Endothelial cell of umbilical vein (primary cell): ENCODE measurements at regions not wholly inside any gene's neighbourhood (a gene's known extent, or its start where the extent isn't known, plus 50 kb on each side); places are given as distances from the start of the nearest gene placed in this dataset.

ENCODE experiments used
- BruUV-seq: library from RNA; stranded (reverse); fragments of 400-500 nt; replicated peaks from 2 replicates; lab custom pipeline; 2021; lab: Mats Ljungman, UMichigan
- CTCF ChIA-PET: fragments of 300-600, 350-600 bp; sonication (Branson Sonifier 250); formaldehyde crosslinking; loops from one replicate; lab custom pipeline; 2021; ENCODE audit warnings: antibody characterized with exemption, inconsistent platforms; lab: Charles Lee
- POLR2A ChIA-PET: fragments of 300-600, 350-600 bp; sonication (Branson Sonifier 250); formaldehyde crosslinking; loops from one replicate; lab custom pipeline; 2021; ENCODE audit warnings: antibody characterized with exemption, inconsistent platforms; lab: Charles Lee
- DNase-seq: peaks from one replicate; pipeline ENCODE4 v3.0.0-alpha.2; 2011; ENCODE audit warnings: low read depth, low spot score
- FAIRE-seq: peaks from 2 replicates; lab custom pipeline; 2011; peaks lifted over from hg19 to GRCh38; lab: Jason Lieb, UNC
- H2AFZ ChIP-seq: 2 replicates; pipeline ENCODE4 v1.6.0; 2012; ENCODE audit warnings: low read depth, low read length, control low read depth, inconsistent platforms
- H3K27ac ChIP-seq: 2 replicates; pipeline ENCODE4 v1.5.1; 2011; ENCODE audit warnings: low read depth, mild to moderate bottlenecking, control low read depth, low read length, moderate library complexity; ENCODE audit not compliant: insufficient read depth
- H3K27me3 ChIP-seq, 2 experiments: 2 replicates each; pipeline versions ENCODE4 v1.6.0 to v1.6.1; 2011; ENCODE audit warnings: low read length in 2 of 2, mixed read lengths in 1 of 2; ENCODE audit not compliant: control insufficient read depth in 2 of 2, insufficient read depth in 2 of 2
- H3K36me3 ChIP-seq, 2 experiments: 2 replicates in 1 of 2; 3 replicates in 1 of 2; pipeline ENCODE4 v1.5.1; 2011; ENCODE audit warnings: low read length in 2 of 2, mild to moderate bottlenecking in 1 of 2, moderate library complexity in 1 of 2; ENCODE audit not compliant: control insufficient read depth in 2 of 2, insufficient read depth in 2 of 2; ENCODE audit errors: extremely low read depth in 1 of 2
- H3K4me1 ChIP-seq: 3 replicates; pipeline ENCODE4 v1.5.1; 2011; ENCODE audit warnings: mild to moderate bottlenecking, low read length; ENCODE audit not compliant: control insufficient read depth, insufficient read depth; ENCODE audit errors: extremely low read depth
- H3K4me2 ChIP-seq: 2 replicates; pipeline ENCODE4 v1.6.1; 2011; ENCODE audit warnings: low read length, control low read depth, mixed read lengths; ENCODE audit not compliant: insufficient read depth
- H3K4me3 ChIP-seq, 3 experiments: fragments of 200-600 bp in 1 of 3; sonication (generic), shearing (Covaris generic) in 1 of 3; replicated peaks in 1 of 3; 2 replicates each; pipeline ENCODE4 v1.5.1; 2011 to 2016; ENCODE audit warnings: control low read depth in 3 of 3, low read length in 3 of 3, mild to moderate bottlenecking in 2 of 3, inconsistent platforms in 1 of 3, low read depth in 1 of 3, moderate library complexity in 1 of 3; ENCODE audit not compliant: insufficient read depth in 1 of 3
- H3K79me2 ChIP-seq: 2 replicates; pipeline ENCODE4 v1.6.0; 2012; ENCODE audit warnings: low read length, inconsistent platforms; ENCODE audit not compliant: control insufficient read depth, insufficient read depth
- H3K9ac ChIP-seq: replicated peaks from 2 replicates; pipeline ENCODE3; 2011; ENCODE audit warnings: low read length, control low read depth; ENCODE audit not compliant: insufficient read depth; ENCODE audit errors: extremely low read depth
- H3K9me1 ChIP-seq: replicated peaks from 3 replicates; pipeline ENCODE4 v1.6.0; 2011; ENCODE audit warnings: mild to moderate bottlenecking, low read length; ENCODE audit not compliant: control insufficient read depth, insufficient read depth; ENCODE audit errors: extremely low read depth
- H3K9me3 ChIP-seq: replicated peaks from 2 replicates; pipeline ENCODE4 v1.5.1; 2012; ENCODE audit warnings: low read length, inconsistent platforms; ENCODE audit not compliant: control insufficient read depth, insufficient read depth
- H4K20me1 ChIP-seq: replicated peaks from 2 replicates; pipeline ENCODE3; 2011; ENCODE audit warnings: mild to moderate bottlenecking, low read length; ENCODE audit not compliant: control insufficient read depth, insufficient read depth; ENCODE audit errors: extremely low read depth
- EZH2 ChIP-seq: IDR thresholded peaks from 2 replicates; pipeline ENCODE4 v1.6.1; 2012; ENCODE audit warnings: borderline replicate concordance, low read depth, mild to moderate bottlenecking, moderate library complexity, low read length, inconsistent platforms; ENCODE audit not compliant: severe bottlenecking
- FOS ChIP-seq: IDR thresholded peaks from 2 replicates; pipeline ENCODE4 v1.6.1; 2011; ENCODE audit warnings: mild to moderate bottlenecking, low read length, moderate library complexity, borderline replicate concordance; ENCODE audit not compliant: insufficient read depth
- GATA2 ChIP-seq: IDR thresholded peaks from 2 replicates; pipeline ENCODE4 v1.7.0; 2011; ENCODE audit warnings: low read depth, mild to moderate bottlenecking, moderate library complexity, mixed read lengths, low read length; ENCODE audit not compliant: insufficient read length, insufficient read depth
- JUN ChIP-seq: IDR thresholded peaks from 2 replicates; pipeline ENCODE4 v1.6.1; 2011; ENCODE audit warnings: borderline replicate concordance, low read depth; ENCODE audit not compliant: insufficient read length, insufficient read depth
- MAX ChIP-seq: IDR thresholded peaks from 2 replicates; pipeline ENCODE4 v1.6.1; 2011; ENCODE audit not compliant: insufficient read depth, insufficient read length
- MYC ChIP-seq: IDR thresholded peaks from one replicate; pipeline ENCODE4 v1.6.1; 2011; ENCODE audit warnings: mild to moderate bottlenecking, low read depth, low read length
- POLR2A ChIP-seq: IDR thresholded peaks from 2 replicates; pipeline ENCODE4 v1.6.1; 2012; ENCODE audit warnings: low read depth, mild to moderate bottlenecking, control low read depth, low read length
- POLR2AphosphoS5 ChIP-seq: IDR thresholded peaks from 2 replicates; pipeline ENCODE4 v1.6.1; 2012; ENCODE audit warnings: low read depth, mild to moderate bottlenecking, control low read depth, low read length, moderate library complexity; ENCODE audit not compliant: insufficient read depth
- dilution Hi-C: fragments of 300-500 bp; cut with MboI; formaldehyde crosslinking; loops from one replicate; pipeline ENCODE4 v1.15.0; 2019; ENCODE audit warnings: low sequenced_read_pairs; ENCODE audit not compliant: extremely low pct_ligation_motif_present
- intact Hi-C: fragments of 100-400 bp; cut with micrococcal nuclease; formaldehyde crosslinking; loops from one replicate; pipeline ENCODE4 v1.10.0; 2022
- TF ChIP-seq, protein P1 (sequence below), 2 donors: IDR thresholded peaks; 1 replicate in 1 of 2; 2 replicates in 1 of 2; pipeline ENCODE4 v1.5.1; 2011; ENCODE audit warnings: low read length in 2 of 2, mild to moderate bottlenecking in 2 of 2, moderate library complexity in 2 of 2, control low read depth in 1 of 2, inconsistent platforms in 1 of 2, low read depth in 1 of 2; ENCODE audit not compliant: insufficient read depth in 1 of 2; ENCODE audit errors: extremely low read depth in 1 of 2

DNA sequence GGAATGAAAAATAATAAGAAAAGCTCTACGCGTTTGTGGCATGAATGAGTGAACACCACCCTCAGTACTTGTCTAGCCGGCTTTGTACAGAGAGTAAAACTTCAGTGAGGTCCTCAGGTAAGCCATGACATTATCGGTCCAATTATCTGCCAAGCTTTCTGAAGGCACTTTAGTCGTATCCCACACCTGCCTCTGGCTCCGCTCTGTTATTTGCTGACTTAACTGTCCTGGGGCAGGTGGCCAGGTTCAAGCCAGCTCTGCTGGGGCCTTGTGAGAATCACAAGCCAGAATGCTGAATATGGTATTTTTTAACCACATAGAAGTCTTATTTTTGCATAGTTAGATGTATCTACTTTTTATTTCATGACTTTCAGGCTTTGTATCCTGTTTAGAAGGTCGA, 66.0 kb upstream of the FHIP2A start:
- no peak overlapping the region for H3K27ac ChIP-seq
- intact Hi-C loops (no loop called here), dilution Hi-C loops (no loop called here)
- no peaks in the 10 kb centered on the region for H4K20me1 ChIP-seq
- H3K9ac ChIP-seq = no peak overlapping the region
- H2AFZ ChIP-seq = no peak overlapping the region
- no peaks in the 10 kb centered on the region for H3K4me1 ChIP-seq
- H3K4me2 ChIP-seq = no peak overlapping the region
- H3K27me3 ChIP-seq = no peaks in the 10 kb centered on the region
- POLR2A ChIA-PET = no interaction called here
- DNase-seq (no peak), FAIRE-seq (no peak)
- no peak for TF ChIP-seq GATA2
- TF ChIP-seq MAX = no peak
- no peak for TF ChIP-seq POLR2A
- TF ChIP-seq FOS = no peak
- no peak for TF ChIP-seq JUN
- TF ChIP-seq, protein P1, sequence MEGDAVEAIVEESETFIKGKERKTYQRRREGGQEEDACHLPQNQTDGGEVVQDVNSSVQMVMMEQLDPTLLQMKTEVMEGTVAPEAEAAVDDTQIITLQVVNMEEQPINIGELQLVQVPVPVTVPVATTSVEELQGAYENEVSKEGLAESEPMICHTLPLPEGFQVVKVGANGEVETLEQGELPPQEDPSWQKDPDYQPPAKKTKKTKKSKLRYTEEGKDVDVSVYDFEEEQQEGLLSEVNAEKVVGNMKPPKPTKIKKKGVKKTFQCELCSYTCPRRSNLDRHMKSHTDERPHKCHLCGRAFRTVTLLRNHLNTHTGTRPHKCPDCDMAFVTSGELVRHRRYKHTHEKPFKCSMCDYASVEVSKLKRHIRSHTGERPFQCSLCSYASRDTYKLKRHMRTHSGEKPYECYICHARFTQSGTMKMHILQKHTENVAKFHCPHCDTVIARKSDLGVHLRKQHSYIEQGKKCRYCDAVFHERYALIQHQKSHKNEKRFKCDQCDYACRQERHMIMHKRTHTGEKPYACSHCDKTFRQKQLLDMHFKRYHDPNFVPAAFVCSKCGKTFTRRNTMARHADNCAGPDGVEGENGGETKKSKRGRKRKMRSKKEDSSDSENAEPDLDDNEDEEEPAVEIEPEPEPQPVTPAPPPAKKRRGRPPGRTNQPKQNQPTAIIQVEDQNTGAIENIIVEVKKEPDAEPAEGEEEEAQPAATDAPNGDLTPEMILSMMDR (IDR thresholded peaks at IDR 0.05; ENCODE audit: extremely low read depth in 1 of 2, insufficient read depth in 1 of 2, low read depth in 1 of 2, low read length in 2 of 2) = no peak
- no peak for TF ChIP-seq POLR2AphosphoS5
- no peak for TF ChIP-seq MYC
- no peak for TF ChIP-seq EZH2
- BruUV-seq = no TSS peak
- no peak overlapping the region for H3K4me3 ChIP-seq
- no peaks in the 10 kb centered on the region for H3K36me3 ChIP-seq
- no peaks in the 10 kb centered on the region for H3K9me3 ChIP-seq
- H3K79me2 ChIP-seq = no peaks in the 10 kb centered on the region
- CTCF ChIA-PET = interaction anchor here (1.1 kb wide), 1 partner anchor 52 kb away, joined by 3 read pairs; no protein-coding TSS in a partner anchor
- H3K9me1 ChIP-seq = no peaks in the 10 kb centered on the region
